Left lung (tissue), 4 donors: ENCODE measurements at regions not wholly inside any gene's neighbourhood (a gene's known extent, or its start where the extent isn't known, plus 50 kb on each side); places are given as distances from the start of the nearest gene placed in this dataset.
A peak's percentile ranks its signal among the peaks of the same experiment; 100 is the strongest.

Source experiments
- ATAC-seq: fragments of 200-7000 bp; cut with Tn5 transposase; one replicate; pipeline ENCODE4 v1.9.1; 2020; ENCODE audit warnings: moderate library complexity
- DNase-seq, 4 donors: peaks; one replicate each; pipeline ENCODE4 v3.0.0-alpha.2; 2013 to 2020
- H3K27ac ChIP-seq, 2 donors: fragments of 200-600 bp; sonication (generic) in 1 of 2; one replicate each; pipeline versions ENCODE4 v1.5.0 to v1.8.0; 2020 to 2021
- H3K27me3 ChIP-seq, 2 donors: fragments of 200-600 bp; sonication (generic) in 1 of 2; one replicate each; pipeline versions ENCODE4 v1.5.0 to v1.8.0; 2020 to 2021
- H3K36me3 ChIP-seq, 2 donors: fragments of 200-600 bp; sonication (generic) in 1 of 2; one replicate each; pipeline versions ENCODE4 v1.5.0 to v1.8.0; 2020 to 2021
- H3K4me1 ChIP-seq, 2 donors: fragments of 200-600 bp; one replicate each; pipeline ENCODE4 v1.8.0; 2021
- H3K4me3 ChIP-seq, 2 donors: fragments of 200-600 bp; sonication (generic) in 1 of 2; one replicate each; pipeline versions ENCODE4 v1.5.0 to v1.8.0; 2020 to 2021; ENCODE audit warnings: mild to moderate bottlenecking in 1 of 2
- H3K9me3 ChIP-seq, 2 donors: fragments of 200-600 bp; sonication (generic) in 1 of 2; one replicate each; pipeline versions ENCODE4 v1.5.0 to v1.8.0; 2020 to 2021
- CTCF ChIP-seq, 2 donors: fragments of 200-600 bp; sonication (generic) in 1 of 2; IDR thresholded peaks; one replicate each; pipeline versions ENCODE4 v1.5.0 to v1.8.0; 2021; ENCODE audit warnings: antibody characterized with exemption in 2 of 2
- intact Hi-C, 2 donors: fragments of 100-400 bp; cut with DNase I; formaldehyde crosslinking; loops; one replicate each; pipeline versions ENCODE4 v1.11.2 to v1.14.2; 2022
- donor health status: DM: no; HTN: yes; CAD: no.
- donor health status: DM: no; HTN: no; CAD: no.

- ATAC-seq (no peak), DNase-seq (no peak)
- no peak overlapping the region for H3K4me3 ChIP-seq
- intact Hi-C loops: no loop called here
- H3K36me3 ChIP-seq: no peaks in the 10 kb centered on the region
- no peak overlapping the region for H3K27ac ChIP-seq
- no peaks in the 10 kb centered on the region for H3K27me3 ChIP-seq
- no peaks in the 10 kb centered on the region for H3K9me3 ChIP-seq
- H3K4me1 ChIP-seq: no peaks in the 10 kb centered on the region
- no peak for TF ChIP-seq CTCF (IDR thresholded peaks at IDR 0.05)
These were observed 525.8 kb downstream of the NTRK3 start for GRCh38 chr15:87730706-87731105.

- Histone ChIP-seq H3K27ac (no peak overlapping the region), H3K27me3 (no peaks in the 10 kb centered on the region), H3K4me3 (no peak overlapping the region), H3K9me3 (no peaks in the 10 kb centered on the region), H3K36me3 (no peaks in the 10 kb centered on the region), H3K4me1 (no peaks in the 10 kb centered on the region)
- no peak for TF ChIP-seq CTCF (IDR thresholded peaks at IDR 0.05)
- no peak for DNase-seq
- ATAC-seq: no peak
- intact Hi-C loops: no loop called here
These were observed 527.5 kb downstream of the NTRK3 start for GRCh38 chr15:87728998-87729397.

GRCh38 chr15:87727073-87727472, 529.5 kb downstream of the NTRK3 start:
- ATAC-seq (no peak), DNase-seq (no peak)
- TF ChIP-seq CTCF (IDR thresholded peaks at IDR 0.05): no peak
- intact Hi-C loops: no loop called here
- Histone ChIP-seq H3K27me3 (no peaks in the 10 kb centered on the region), H3K27ac (no peak overlapping the region), H3K4me3 (no peak overlapping the region), H3K36me3 (no peaks in the 10 kb centered on the region), H3K4me1 (no peaks in the 10 kb centered on the region), H3K9me3 (no peaks in the 10 kb centered on the region)

- no peak for TF ChIP-seq CTCF (IDR thresholded peaks at IDR 0.05)
These were observed 532.2 kb downstream of the NTRK3 start for GRCh38 chr15:87724330-87724729.

GRCh38 chr15:87722941-87723691, 533.4 kb downstream of the NTRK3 start:
- no peak overlapping the region for H3K27ac ChIP-seq
- TF ChIP-seq CTCF (IDR thresholded peaks at IDR 0.05): no peak
- H3K4me3 ChIP-seq: no peak overlapping the region
- DNase-seq (no peak), ATAC-seq (no peak)
- H3K4me1 ChIP-seq: no peaks in the 10 kb centered on the region
- H3K9me3 ChIP-seq: no peaks in the 10 kb centered on the region
- no peaks in the 10 kb centered on the region for H3K36me3 ChIP-seq
- H3K27me3 ChIP-seq: no peaks in the 10 kb centered on the region
- intact Hi-C loops: no loop called here

More at GRCh38 chr15:87724330-87724729, 532.2 kb downstream of the NTRK3 start:
- H3K36me3 ChIP-seq: no peaks in the 10 kb centered on the region
- no peak for DNase-seq
- H3K4me1 ChIP-seq: no peaks in the 10 kb centered on the region
- H3K9me3 ChIP-seq: no peaks in the 10 kb centered on the region
- intact Hi-C loops: no loop called here
- H3K4me3 ChIP-seq: no peak overlapping the region
- no peaks in the 10 kb centered on the region for H3K27me3 ChIP-seq
- no peak overlapping the region for H3K27ac ChIP-seq
- ATAC-seq: peak; percentile 47
